GM12874 (cell line): ENCODE measurements at regions not wholly inside any gene's neighbourhood (a gene's known extent, or its start where the extent isn't known, plus 50 kb on each side); places are given as distances from the start of the nearest gene placed in this dataset.

Experiments
- CTCF ChIP-seq: IDR thresholded peaks from 2 replicates; pipeline ENCODE4 v1.5.1; 2011; ENCODE audit warnings: low read depth, mild to moderate bottlenecking, control low read depth, low read length, moderate library complexity; ENCODE audit not compliant: insufficient read depth

- no peak for TF ChIP-seq CTCF
Observed at GRCh38 chr10:4635883-4636282, 190.1 kb upstream of the AKR1E2 start.

GRCh38 chr10:4635388-4635787, 190.6 kb upstream of the AKR1E2 start:
- TF ChIP-seq CTCF, result no peak

GRCh38 chr10:4633776-4634175, 192.2 kb upstream of the AKR1E2 start:
- TF ChIP-seq CTCF, result no peak

- no peak for TF ChIP-seq CTCF
Observed at GRCh38 chr10:4633186-4633585, 192.8 kb upstream of the AKR1E2 start.

GRCh38 chr10:4632757-4633156, 193.2 kb upstream of the AKR1E2 start:
- no peak for TF ChIP-seq CTCF

GRCh38 chr10:4626919-4627318, 199.1 kb upstream of the AKR1E2 start:
- TF ChIP-seq CTCF, result no peak

- no peak for TF ChIP-seq CTCF
Observed at GRCh38 chr10:4623757-4624420, 202.1 kb upstream of the AKR1E2 start.
